HepG2 (cell line): ENCODE measurements at regions not wholly inside any gene's neighbourhood (a gene's known extent, or its start where the extent isn't known, plus 50 kb on each side); places are given as distances from the start of the nearest gene placed in this dataset.

Experiments used
- ATAC-seq: fragments of 200-7000 bp; cut with Tn5 transposase; 3 replicates; pipeline ENCODE4 v1.9.1; 2020; ENCODE audit warnings: mild to moderate bottlenecking, moderate library complexity
- BruUV-seq: library from RNA; stranded (reverse); fragments of 400-500 nt; replicated peaks from 2 replicates; lab custom pipeline; 2021; lab: Mats Ljungman, UMichigan
- CTCF ChIA-PET: fragments of 300-600 bp; formaldehyde crosslinking; extraction: SDS; loops from one replicate; lab custom pipeline; 2021; ENCODE audit warnings: low total read pairs, inconsistent platforms, low intra/inter-chr PET ratio; lab: Yijun Ruan, JAX
- POLR2A ChIA-PET: fragments of 350-600 bp; sonication (Branson Sonifier 250); formaldehyde crosslinking; loops from one replicate; lab custom pipeline; 2020; ENCODE audit warnings: antibody characterized with exemption, inconsistent platforms; lab: Yijun Ruan, JAX
- DNase-seq: peaks from one replicate; pipeline ENCODE4 v3.0.0-alpha.2; 2015; ENCODE audit warnings: low spot score
- FAIRE-seq: peaks from 3 replicates; lab custom pipeline; 2011; peaks lifted over from hg19 to GRCh38; lab: Jason Lieb, UNC
- H2AFZ ChIP-seq: one replicate; pipeline ENCODE4 v1.6.1; 2011; ENCODE audit warnings: low read length, inconsistent platforms
- H3K27ac ChIP-seq: fragments of 300-600 bp; 3 replicates; pipeline ENCODE4 v1.8.0; 2011; ENCODE audit warnings: mixed run types, mild to moderate bottlenecking, mixed read lengths, low read length, inconsistent platforms; ENCODE audit not compliant: insufficient read depth; ENCODE audit errors: extremely low read length
- H3K27me3 ChIP-seq, 2 experiments: fragments of 200-600 bp in 1 of 2; 2 replicates in 1 of 2; 3 replicates in 1 of 2; pipeline versions ENCODE4 v1.6.0 to v1.8.0; 2011; ENCODE audit warnings: low read length in 2 of 2, mild to moderate bottlenecking in 2 of 2, moderate library complexity in 2 of 2, inconsistent platforms in 1 of 2; ENCODE audit not compliant: insufficient read depth in 2 of 2, control insufficient read depth in 1 of 2
- H3K36me3 ChIP-seq, 2 experiments: fragments of 200-600 bp in 1 of 2; replicated peaks in 1 of 2; 2 replicates in 1 of 2; 3 replicates in 1 of 2; pipeline versions ENCODE4 v1.5.1 to v1.8.0; 2011; ENCODE audit warnings: low read length in 2 of 2, inconsistent platforms in 1 of 2; ENCODE audit not compliant: insufficient read depth in 2 of 2, control insufficient read depth in 1 of 2
- H3K4me1 ChIP-seq: 2 replicates; pipeline ENCODE4 v1.5.1; 2012; ENCODE audit warnings: low read length, inconsistent platforms; ENCODE audit not compliant: insufficient read depth
- H3K4me2 ChIP-seq: 2 replicates; pipeline ENCODE4 v1.6.0; 2011; ENCODE audit warnings: low read depth, low read length, inconsistent platforms
- H3K4me3 ChIP-seq, 3 experiments: fragments of 200-600 bp in 1 of 3; sonication (generic), shearing (Covaris generic) in 1 of 3; replicated peaks in 1 of 3; 2 replicates each; pipeline ENCODE4 v1.5.1; 2011 to 2016; ENCODE audit warnings: low read length in 3 of 3, inconsistent platforms in 2 of 3, low read depth in 2 of 3, mild to moderate bottlenecking in 2 of 3, control low read depth in 1 of 3, mixed read lengths in 1 of 3; ENCODE audit not compliant: insufficient read depth in 1 of 3
- H3K79me2 ChIP-seq: one replicate; pipeline ENCODE4 v1.6.1; 2011; ENCODE audit warnings: low read length, inconsistent platforms; ENCODE audit not compliant: insufficient read depth
- H3K9ac ChIP-seq: 2 replicates; pipeline ENCODE4 v1.6.0; 2011; ENCODE audit warnings: mild to moderate bottlenecking, low read depth, low read length, inconsistent platforms; ENCODE audit not compliant: insufficient read depth
- H3K9me3 ChIP-seq: 2 replicates; pipeline ENCODE4 v1.5.1; 2012; ENCODE audit warnings: mild to moderate bottlenecking, low read length
- H4K20me1 ChIP-seq: 2 replicates; pipeline ENCODE4 v1.6.0; 2011; ENCODE audit warnings: inconsistent platforms, mild to moderate bottlenecking, low read length, moderate library complexity; ENCODE audit not compliant: insufficient read depth
- AGO2 ChIP-seq: fragments of 200-400 bp; formaldehyde crosslinking; optimal IDR thresholded peaks from 2 replicates; pipeline ENCODE3; 2017; ENCODE audit warnings: mild to moderate bottlenecking, low read depth, low read length, moderate library complexity
- ETV5 ChIP-seq: IDR thresholded peaks from 2 replicates; pipeline ENCODE4 v1.6.1; 2018; ENCODE audit warnings: missing biosample characterization, missing genetic modification reagents, inconsistent platforms, borderline replicate concordance
- GLI4 ChIP-seq: sonication (generic); formaldehyde crosslinking; IDR thresholded peaks from 2 replicates; pipeline ENCODE4 v1.5.1; 2020; ENCODE audit warnings: missing genetic modification reagents, mild to moderate bottlenecking, moderate library complexity, borderline replicate concordance
- GPN1 ChIP-seq: sonication (generic); formaldehyde crosslinking; IDR thresholded peaks from 2 replicates; pipeline ENCODE4 v1.5.1; 2020; ENCODE audit warnings: missing genetic modification reagents, borderline replicate concordance
- JDP2 ChIP-seq: sonication (generic); formaldehyde crosslinking; IDR thresholded peaks from 2 replicates; pipeline ENCODE4 v1.8.1; 2022; ENCODE audit warnings: missing genetic modification reagents, borderline replicate concordance
- KAT2B ChIP-seq: fragments of 150-350 bp; IDR thresholded peaks from 2 replicates; pipeline ENCODE4 v1.6.1; 2014; ENCODE audit warnings: low read depth, low read length, borderline replicate concordance
- MAX ChIP-seq: IDR thresholded peaks from 2 replicates; pipeline ENCODE4 v1.6.1; 2012; ENCODE audit warnings: inconsistent platforms
- PATZ1 ChIP-seq: sonication (generic); formaldehyde crosslinking; IDR thresholded peaks from 2 replicates; pipeline ENCODE4 v1.4.0; 2020; ENCODE audit warnings: missing genetic modification reagents
- ZKSCAN8 ChIP-seq: IDR thresholded peaks from 2 replicates; pipeline ENCODE4 v1.6.1; 2016; ENCODE audit warnings: borderline replicate concordance, missing genetic modification reagents, missing compliant biosample characterization
- ZNF160 ChIP-seq: sonication (generic); formaldehyde crosslinking; IDR thresholded peaks from 2 replicates; pipeline ENCODE4 v1.8.0; 2022; ENCODE audit warnings: mild to moderate bottlenecking, inconsistent platforms, missing genetic modification reagents
- WGBS: methylation state at CpG from one replicate; pipeline ENCODE4 v1.1.6; 2017; ENCODE audit warnings: low lambda C conversion rate; 5-methylcytosine and 5-hydroxymethylcytosine counted together
- in situ Hi-C: cut with HindIII; loops from 2 replicates; pipeline ENCODE4 v1.10.0; 2017; ENCODE audit warnings: low pct_unique_long_range_greater_than_20kb; ENCODE audit not compliant: extremely low pct_ligation_motif_present
- intact Hi-C: fragments of 100-400 bp; cut with micrococcal nuclease; formaldehyde crosslinking; loops from one replicate; pipeline ENCODE4 v1.10.0; 2022; ENCODE audit not compliant: unreplicated experiment
- TF ChIP-seq, protein P1 (sequence below), 2 experiments: sonication (generic) in 1 of 2; formaldehyde crosslinking in 1 of 2; IDR thresholded peaks; 2 replicates each; pipeline versions ENCODE4 v1.4.0 to v1.6.1; 2018 to 2020; ENCODE audit warnings: missing genetic modification reagents in 2 of 2, borderline replicate concordance in 1 of 2, low read depth in 1 of 2, mild to moderate bottlenecking in 1 of 2, missing biosample characterization in 1 of 2

DNA sequence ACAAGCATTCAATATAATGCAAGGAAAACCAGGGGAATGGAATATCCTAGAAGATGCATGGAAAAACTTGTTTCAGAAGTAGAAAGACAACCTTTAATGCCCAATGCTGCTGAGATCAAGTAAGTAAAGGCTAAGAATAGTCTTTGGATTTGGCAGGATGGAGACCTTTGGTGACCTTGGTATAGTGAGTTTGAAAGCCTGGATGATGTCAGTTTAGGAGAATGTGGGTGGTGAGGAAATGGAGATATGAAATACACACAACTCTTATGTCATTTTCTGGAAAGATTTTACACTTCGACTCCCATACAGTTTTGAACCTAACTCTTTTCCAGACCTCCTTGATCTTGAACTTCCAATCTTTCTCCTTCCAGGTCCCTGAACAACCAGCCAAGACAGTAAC is 185.7 kb downstream of the TFEC start:
- in situ Hi-C loops = no loop called here
- Histone ChIP-seq H4K20me1 (no peaks in the 10 kb centered on the region), H3K9me3 (no peaks in the 10 kb centered on the region), H3K79me2 (no peaks in the 10 kb centered on the region)
- no peak for TF ChIP-seq AGO2
- no peak for TF ChIP-seq JDP2 (CRISPR knock-in tag)
- no peak for TF ChIP-seq GPN1 (CRISPR knock-in tag)
- no peak for TF ChIP-seq ZNF160 (CRISPR knock-in tag)
- no peak for TF ChIP-seq PATZ1 (CRISPR knock-in tag)
- TF ChIP-seq GLI4 (CRISPR knock-in tag) = no peak
- TF ChIP-seq ETV5 (CRISPR knock-in tag) = no peak
- TF ChIP-seq, protein P1, sequence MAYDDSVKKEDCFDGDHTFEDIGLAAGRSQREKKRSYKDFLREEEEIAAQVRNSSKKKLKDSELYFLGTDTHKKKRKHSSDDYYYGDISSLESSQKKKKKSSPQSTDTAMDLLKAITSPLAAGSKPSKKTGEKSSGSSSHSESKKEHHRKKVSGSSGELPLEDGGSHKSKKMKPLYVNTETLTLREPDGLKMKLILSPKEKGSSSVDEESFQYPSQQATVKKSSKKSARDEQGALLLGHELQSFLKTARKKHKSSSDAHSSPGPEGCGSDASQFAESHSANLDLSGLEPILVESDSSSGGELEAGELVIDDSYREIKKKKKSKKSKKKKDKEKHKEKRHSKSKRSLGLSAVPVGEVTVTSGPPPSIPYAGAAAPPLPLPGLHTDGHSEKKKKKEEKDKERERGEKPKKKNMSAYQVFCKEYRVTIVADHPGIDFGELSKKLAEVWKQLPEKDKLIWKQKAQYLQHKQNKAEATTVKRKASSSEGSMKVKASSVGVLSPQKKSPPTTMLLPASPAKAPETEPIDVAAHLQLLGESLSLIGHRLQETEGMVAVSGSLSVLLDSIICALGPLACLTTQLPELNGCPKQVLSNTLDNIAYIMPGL (CRISPR knock-in tag; IDR thresholded peaks at IDR 0.05; ENCODE audit: borderline replicate concordance in 1 of 2, low read depth in 1 of 2) = no peak
- TF ChIP-seq ZKSCAN8 (CRISPR knock-in tag) = no peak
- TF ChIP-seq KAT2B = no peak
- no peak for TF ChIP-seq MAX
- TF ChIP-seq, all 625 proteins: peak for 0
- H3K27ac ChIP-seq = no peak overlapping the region
- H2AFZ ChIP-seq = no peak overlapping the region
- no peaks in the 10 kb centered on the region for H3K4me1 ChIP-seq
- no peak for DNase-seq
- no peak for ATAC-seq
- no peaks in the 10 kb centered on the region for H3K36me3 ChIP-seq
- CTCF ChIA-PET = no interaction called here
- H3K9ac ChIP-seq = no peak overlapping the region
- H3K27me3 ChIP-seq = no peaks in the 10 kb centered on the region
- 0% methylated on average over 1 of the region's 1 CpG for WGBS
- BruUV-seq = no TSS peak
- intact Hi-C loops = no loop called here
- H3K4me3 ChIP-seq = no peak overlapping the region
- FAIRE-seq = no peak
- POLR2A ChIA-PET = no interaction called here
- no peak overlapping the region for H3K4me2 ChIP-seq
